ENCODE measurements at regions not wholly inside any gene's neighbourhood (a gene's known extent, or its start where the extent isn't known, plus 50 kb on each side); places are given as distances from the start of the nearest gene placed in this dataset.

DNA sequence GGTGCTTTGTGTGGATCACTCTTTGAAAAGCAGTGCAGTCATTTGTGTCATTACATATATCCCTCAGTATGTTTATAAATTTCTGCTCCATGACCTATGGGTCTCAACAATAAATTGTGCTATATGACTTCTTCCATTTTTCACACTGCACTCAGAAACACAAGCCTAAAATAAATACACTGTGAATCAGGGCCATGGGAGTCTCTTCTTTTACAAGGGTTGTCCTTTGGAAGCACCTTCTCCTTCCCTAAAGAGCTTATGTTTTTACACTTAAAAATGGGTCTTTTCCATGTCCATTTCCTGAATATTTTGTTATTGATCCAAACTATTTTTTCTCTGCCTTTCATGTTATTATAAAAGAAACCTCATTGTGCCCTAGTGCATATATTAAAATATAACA, 108.3 kb upstream of the MEOX2 start:
- H3K9me3 ChIP-seq (replicated peaks; ENCODE audit: insufficient read depth, low read length) = no peaks in the 10 kb centered on the region
- H3K79me2 ChIP-seq (ENCODE audit: low read length) = no peaks in the 10 kb centered on the region
- no peak for DNase-seq
- H3K36me3 ChIP-seq (replicated peaks; ENCODE audit: insufficient read depth, low read length) = no peaks in the 10 kb centered on the region
- TF ChIP-seq EZH2 (optimal IDR thresholded peaks at IDR 0.05; ENCODE audit: low read depth, low read length) = no peak
- no peak for TF ChIP-seq EZH2phosphoT487 (IDR thresholded peaks at IDR 0.05; ENCODE audit: low read length)
- TF ChIP-seq, protein P1, sequence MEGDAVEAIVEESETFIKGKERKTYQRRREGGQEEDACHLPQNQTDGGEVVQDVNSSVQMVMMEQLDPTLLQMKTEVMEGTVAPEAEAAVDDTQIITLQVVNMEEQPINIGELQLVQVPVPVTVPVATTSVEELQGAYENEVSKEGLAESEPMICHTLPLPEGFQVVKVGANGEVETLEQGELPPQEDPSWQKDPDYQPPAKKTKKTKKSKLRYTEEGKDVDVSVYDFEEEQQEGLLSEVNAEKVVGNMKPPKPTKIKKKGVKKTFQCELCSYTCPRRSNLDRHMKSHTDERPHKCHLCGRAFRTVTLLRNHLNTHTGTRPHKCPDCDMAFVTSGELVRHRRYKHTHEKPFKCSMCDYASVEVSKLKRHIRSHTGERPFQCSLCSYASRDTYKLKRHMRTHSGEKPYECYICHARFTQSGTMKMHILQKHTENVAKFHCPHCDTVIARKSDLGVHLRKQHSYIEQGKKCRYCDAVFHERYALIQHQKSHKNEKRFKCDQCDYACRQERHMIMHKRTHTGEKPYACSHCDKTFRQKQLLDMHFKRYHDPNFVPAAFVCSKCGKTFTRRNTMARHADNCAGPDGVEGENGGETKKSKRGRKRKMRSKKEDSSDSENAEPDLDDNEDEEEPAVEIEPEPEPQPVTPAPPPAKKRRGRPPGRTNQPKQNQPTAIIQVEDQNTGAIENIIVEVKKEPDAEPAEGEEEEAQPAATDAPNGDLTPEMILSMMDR (IDR thresholded peaks at IDR 0.05; ENCODE audit: low read length) = no peak
- no peaks in the 10 kb centered on the region for H4K20me1 ChIP-seq (ENCODE audit: insufficient read depth, low read length)
- H2AFZ ChIP-seq (ENCODE audit: low read length) = no peak overlapping the region
- H3F3A ChIP-seq (ENCODE audit: insufficient read depth, low read length) = no peaks in the 10 kb centered on the region
- no peaks in the 10 kb centered on the region for H3K9me2 ChIP-seq (replicated peaks; ENCODE audit: insufficient read depth, low read length)
- H3K4me2 ChIP-seq (ENCODE audit: low read depth, low read length) = no peak overlapping the region
- H3K27me3 ChIP-seq (replicated peaks; ENCODE audit: insufficient read depth, low read length) = no peaks in the 10 kb centered on the region
- no peaks in the 10 kb centered on the region for H3K4me1 ChIP-seq (ENCODE audit: low read length)
- no peak overlapping the region for H3K27ac ChIP-seq (ENCODE audit: low read length)
- no peak overlapping the region for H3K9ac ChIP-seq (ENCODE audit: low read length)
- H3K4me3 ChIP-seq (ENCODE audit: low read length) = no peak overlapping the region

DNA sequence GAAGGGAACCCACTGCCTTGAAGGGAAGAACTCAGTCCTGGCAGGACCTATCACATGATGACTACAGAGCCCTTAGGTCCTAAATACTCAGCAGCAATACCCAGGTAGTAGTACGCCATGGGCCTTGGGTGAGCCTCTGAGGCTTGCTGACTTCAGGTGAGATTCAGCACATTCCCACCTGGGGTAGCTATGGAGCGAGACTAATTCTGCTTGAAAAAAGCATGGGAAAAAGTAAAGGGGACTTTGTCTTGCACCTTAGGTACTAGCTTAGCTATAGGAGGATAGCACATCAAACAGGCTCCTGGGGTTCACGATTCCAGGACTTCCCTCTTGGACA, 98.2 kb upstream of the MEOX2 start:
- Histone ChIP-seq H3K9me3 (replicated peaks; ENCODE audit: insufficient read depth, low read length) (no peaks in the 10 kb centered on the region), H3K27ac (ENCODE audit: low read length) (peak overlapping the region; percentile 8; the same call in 1 of the 2 replicates), H3K4me1 (ENCODE audit: low read length) (no peaks in the 10 kb centered on the region), H2AFZ (ENCODE audit: low read length) (0 out of 2 replicates have a peak overlapping the region, but pooled peaks have one; percentile 24), H3K27me3 (replicated peaks; ENCODE audit: insufficient read depth, low read length) (no peaks in the 10 kb centered on the region), H4K20me1 (ENCODE audit: insufficient read depth, low read length) (no peaks in the 10 kb centered on the region), H3K4me2 (ENCODE audit: low read depth, low read length) (0 out of 2 replicates have a peak overlapping the region, but pooled peaks have one; percentile 2), H3K36me3 (replicated peaks; ENCODE audit: insufficient read depth, low read length) (no peaks in the 10 kb centered on the region), H3F3A (ENCODE audit: insufficient read depth, low read length) (no peaks in the 10 kb centered on the region), H3K9ac (ENCODE audit: low read length) (no peak overlapping the region), H3K4me3 (ENCODE audit: low read length) (no peak overlapping the region), H3K9me2 (replicated peaks; ENCODE audit: insufficient read depth, low read length) (no peaks in the 10 kb centered on the region), H3K79me2 (ENCODE audit: low read length) (no peaks in the 10 kb centered on the region)
- no peak for DNase-seq
- TF ChIP-seq, protein P1 (IDR thresholded peaks at IDR 0.05; ENCODE audit: low read length) = no peak
- TF ChIP-seq EZH2 (optimal IDR thresholded peaks at IDR 0.05; ENCODE audit: low read depth, low read length) (no peak), EZH2phosphoT487 (IDR thresholded peaks at IDR 0.05; ENCODE audit: low read length) (no peak)

DNA sequence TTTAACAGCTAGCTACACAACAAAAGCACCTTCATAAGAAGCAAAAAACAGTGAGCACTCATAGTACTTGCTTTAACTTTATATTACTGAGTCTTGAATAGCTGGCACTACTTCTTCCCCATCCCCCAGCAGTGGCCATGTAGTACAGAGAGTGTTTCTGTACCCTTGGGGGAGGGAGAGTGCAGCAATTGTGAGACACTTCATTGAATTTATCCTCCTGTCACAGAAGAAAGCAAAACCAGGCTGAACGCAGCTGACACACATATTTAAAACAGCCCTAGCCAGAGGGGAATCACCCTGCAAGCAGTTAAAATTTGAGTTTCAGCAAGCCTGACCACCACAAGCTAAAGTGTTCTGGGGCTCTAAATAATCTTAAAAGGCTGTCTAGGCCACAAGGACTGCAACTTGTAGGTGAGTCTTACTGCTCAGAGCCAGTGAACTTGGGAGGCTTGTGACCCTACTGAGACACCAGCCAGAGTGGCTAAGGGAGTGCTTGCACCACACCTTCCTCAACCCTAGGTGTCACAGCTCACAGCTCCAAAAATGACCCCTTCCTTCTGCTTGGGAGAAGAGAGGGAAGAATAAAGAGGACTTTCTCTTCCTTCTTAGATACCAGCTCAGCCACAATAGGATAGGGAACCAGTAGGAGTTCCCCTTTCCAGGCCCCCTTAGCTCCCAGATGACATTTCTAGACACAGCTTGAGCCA, 97.7 kb upstream of the MEOX2 start:
- Histone ChIP-seq H3K9me3 (replicated peaks; ENCODE audit: insufficient read depth, low read length) (no peaks in the 10 kb centered on the region), H3K79me2 (ENCODE audit: low read length) (no peaks in the 10 kb centered on the region), H4K20me1 (ENCODE audit: insufficient read depth, low read length) (no peaks in the 10 kb centered on the region), H3K9me2 (replicated peaks; ENCODE audit: insufficient read depth, low read length) (no peaks in the 10 kb centered on the region), H2AFZ (ENCODE audit: low read length) (peak overlapping the region; percentile 24), H3K36me3 (replicated peaks; ENCODE audit: insufficient read depth, low read length) (no peaks in the 10 kb centered on the region), H3K4me3 (ENCODE audit: low read length) (no peak overlapping the region), H3F3A (ENCODE audit: insufficient read depth, low read length) (no peaks in the 10 kb centered on the region), H3K4me1 (ENCODE audit: low read length) (no peaks in the 10 kb centered on the region), H3K4me2 (ENCODE audit: low read depth, low read length) (peak overlapping the region; percentile 2; the same call in 1 of the 2 replicates), H3K27ac (ENCODE audit: low read length) (peak overlapping the region; percentile 8; the same call in 1 of the 2 replicates), H3K9ac (ENCODE audit: low read length) (no peak overlapping the region), H3K27me3 (replicated peaks; ENCODE audit: insufficient read depth, low read length) (no peaks in the 10 kb centered on the region)
- TF ChIP-seq EZH2 (optimal IDR thresholded peaks at IDR 0.05; ENCODE audit: low read depth, low read length) (no peak), EZH2phosphoT487 (IDR thresholded peaks at IDR 0.05; ENCODE audit: low read length) (no peak)
- TF ChIP-seq, protein P1 (IDR thresholded peaks at IDR 0.05; ENCODE audit: low read length) = no peak
- peak; percentile 74 for DNase-seq

Measured in MM.1S (cell line).